DOHH2 (cell line): ENCODE measurements at regions not wholly inside any gene's neighbourhood (a gene's known extent, or its start where the extent isn't known, plus 50 kb on each side); places are given as distances from the start of the nearest gene placed in this dataset.

Source experiments
- EZH2phosphoT487 ChIP-seq: fragments of 200-600 bp; sonication (generic); IDR thresholded peaks from 2 replicates; pipeline ENCODE4 v1.6.1; 2017; ENCODE audit warnings: borderline replicate concordance, mild to moderate bottlenecking, antibody characterized with exemption, low read length, moderate library complexity, mixed read lengths
- TF ChIP-seq, protein P1 (sequence below): fragments of 200-600 bp; sonication (generic); IDR thresholded peaks from one replicate; pipeline ENCODE4 v1.5.1; 2014; ENCODE audit warnings: antibody characterized with exemption, mild to moderate bottlenecking, low read depth, low read length; ENCODE audit not compliant: poor library complexity, severe bottlenecking

DNA sequence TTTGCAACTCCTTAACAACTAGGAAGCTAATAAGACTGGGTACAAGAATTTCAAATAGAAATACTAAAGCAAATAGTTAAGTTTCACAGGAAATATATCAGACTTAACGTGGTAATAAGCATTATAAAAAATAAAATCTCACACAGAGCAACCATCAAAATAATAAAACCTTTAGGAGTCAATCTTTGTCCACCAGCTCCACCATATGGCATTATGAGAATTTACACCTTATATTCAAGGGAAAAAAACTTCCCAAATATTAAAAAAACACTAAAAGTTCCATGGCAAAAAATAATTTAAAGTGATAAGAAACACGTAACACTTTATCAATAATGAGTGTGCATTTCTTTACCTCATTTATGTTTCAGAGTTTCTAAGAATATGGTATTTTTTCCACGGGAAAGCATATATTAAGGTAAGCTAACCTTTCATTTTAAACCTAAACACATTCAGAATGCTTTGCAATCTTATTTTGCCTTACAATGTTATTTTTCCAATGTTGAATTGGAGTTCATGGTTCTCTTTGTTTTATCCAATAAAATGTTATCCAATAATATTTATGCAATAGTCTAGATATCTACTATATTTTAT is 423.2 kb upstream of the SGCG start:
- TF ChIP-seq, protein P1, sequence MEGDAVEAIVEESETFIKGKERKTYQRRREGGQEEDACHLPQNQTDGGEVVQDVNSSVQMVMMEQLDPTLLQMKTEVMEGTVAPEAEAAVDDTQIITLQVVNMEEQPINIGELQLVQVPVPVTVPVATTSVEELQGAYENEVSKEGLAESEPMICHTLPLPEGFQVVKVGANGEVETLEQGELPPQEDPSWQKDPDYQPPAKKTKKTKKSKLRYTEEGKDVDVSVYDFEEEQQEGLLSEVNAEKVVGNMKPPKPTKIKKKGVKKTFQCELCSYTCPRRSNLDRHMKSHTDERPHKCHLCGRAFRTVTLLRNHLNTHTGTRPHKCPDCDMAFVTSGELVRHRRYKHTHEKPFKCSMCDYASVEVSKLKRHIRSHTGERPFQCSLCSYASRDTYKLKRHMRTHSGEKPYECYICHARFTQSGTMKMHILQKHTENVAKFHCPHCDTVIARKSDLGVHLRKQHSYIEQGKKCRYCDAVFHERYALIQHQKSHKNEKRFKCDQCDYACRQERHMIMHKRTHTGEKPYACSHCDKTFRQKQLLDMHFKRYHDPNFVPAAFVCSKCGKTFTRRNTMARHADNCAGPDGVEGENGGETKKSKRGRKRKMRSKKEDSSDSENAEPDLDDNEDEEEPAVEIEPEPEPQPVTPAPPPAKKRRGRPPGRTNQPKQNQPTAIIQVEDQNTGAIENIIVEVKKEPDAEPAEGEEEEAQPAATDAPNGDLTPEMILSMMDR = no peak
- no peak for TF ChIP-seq EZH2phosphoT487
